Endodermal cell (in vitro differentiated cells): ENCODE measurements at regions not wholly inside any gene's neighbourhood (a gene's known extent, or its start where the extent isn't known, plus 50 kb on each side); places are given as distances from the start of the nearest gene placed in this dataset.

Experiments used
- DNase-seq: peaks from one replicate; pipeline ENCODE4 v3.0.0-alpha.2; 2017
- H3K27ac ChIP-seq: 2 replicates; pipeline ENCODE4 v1.5.1; 2013; ENCODE audit warnings: mild to moderate bottlenecking, low read depth, low read length, moderate library complexity
- H3K27me3 ChIP-seq: 2 replicates; pipeline ENCODE4 v1.6.1; 2013; ENCODE audit warnings: mild to moderate bottlenecking, low read length, moderate library complexity; ENCODE audit not compliant: insufficient read depth, control insufficient read depth, poor library complexity, severe bottlenecking
- H3K36me3 ChIP-seq: 2 replicates; pipeline ENCODE4 v1.7.0; 2013; ENCODE audit warnings: mild to moderate bottlenecking, low read length, moderate library complexity; ENCODE audit not compliant: control insufficient read depth, insufficient read depth
- H3K4me1 ChIP-seq: one replicate; pipeline ENCODE4 v1.7.0; 2013; ENCODE audit warnings: low read length; ENCODE audit not compliant: control insufficient read depth, insufficient read depth
- H3K4me3 ChIP-seq: 2 replicates; pipeline ENCODE4 v1.5.1; 2013; ENCODE audit warnings: mild to moderate bottlenecking, low read length, moderate library complexity
- H3K9ac ChIP-seq: 2 replicates; pipeline ENCODE4 v1.6.1; 2013; ENCODE audit warnings: mild to moderate bottlenecking, low read length, moderate library complexity; ENCODE audit not compliant: poor library complexity, severe bottlenecking; ENCODE audit errors: extremely low read depth
- H3K9me3 ChIP-seq: 2 replicates; pipeline ENCODE4 v1.6.1; 2013; ENCODE audit warnings: mild to moderate bottlenecking, low read length, moderate library complexity; ENCODE audit not compliant: control insufficient read depth
- H3K27ac Mint-ChIP-seq: 2 replicates; pipeline ENCODE4 v1.8.0; 2020; ENCODE audit warnings: mixed read lengths
- H3K27me3 Mint-ChIP-seq: 2 replicates; pipeline ENCODE4 v1.8.0; 2021; ENCODE audit warnings: mild to moderate bottlenecking, mixed read lengths; ENCODE audit not compliant: insufficient read depth
- H3K36me3 Mint-ChIP-seq: 2 replicates; pipeline ENCODE4 v1.8.0; 2020; ENCODE audit warnings: low read depth, mixed read lengths
- H3K4me1 Mint-ChIP-seq: 2 replicates; pipeline ENCODE4 v1.8.0; 2020; ENCODE audit warnings: mixed read lengths
- H3K4me3 Mint-ChIP-seq: 2 replicates; pipeline ENCODE4 v1.8.0; 2020; ENCODE audit warnings: mild to moderate bottlenecking, moderate library complexity, mixed read lengths
- H3K9me3 Mint-ChIP-seq: 2 replicates; pipeline ENCODE4 v1.8.0; 2020; ENCODE audit warnings: mild to moderate bottlenecking, mixed read lengths
- CTCF ChIP-seq: fragments of 200-600 bp; sonication (generic); conservative IDR thresholded peaks from 2 replicates; pipeline ENCODE4 v1.5.0; 2021; ENCODE audit warnings: antibody characterized with exemption, mild to moderate bottlenecking
- WGBS, 2 experiments: methylation state at CpG; one replicate each; pipeline versions ENCODE4 v1.1.5 to v1.1.7; 2013; ENCODE audit warnings: missing lambda C conversion rate in 2 of 2, mixed read lengths in 1 of 2; ENCODE audit not compliant: insufficient coverage in 1 of 2, insufficient read length in 1 of 2; 5-methylcytosine and 5-hydroxymethylcytosine counted together

- no peak for TF ChIP-seq CTCF
- Mint-ChIP-seq H3K36me3 (no peaks in the 10 kb centered on the region), H3K4me3 (no peak overlapping the region), H3K27me3 (no peaks in the 10 kb centered on the region), H3K27ac (no peak overlapping the region), H3K9me3 (peaks cover 5% of the 10 kb centered on the region), H3K4me1 (no peaks in the 10 kb centered on the region)
- no peaks in the 10 kb centered on the region for H3K36me3 ChIP-seq
- no peak overlapping the region for H3K4me3 ChIP-seq
- peaks cover 9% of the 10 kb centered on the region for H3K9me3 ChIP-seq
- H3K27ac ChIP-seq = no peak overlapping the region
- no peak for DNase-seq
- no peak overlapping the region for H3K9ac ChIP-seq
- H3K4me1 ChIP-seq = no peaks in the 10 kb centered on the region
- H3K27me3 ChIP-seq = no peaks in the 10 kb centered on the region
Measured at GRCh38 chr1:216960716-216961115, 237.5 kb upstream of the ESRRG start.

- Histone ChIP-seq H3K4me1 (no peaks in the 10 kb centered on the region), H3K27me3 (no peaks in the 10 kb centered on the region), H3K36me3 (no peaks in the 10 kb centered on the region), H3K9me3 (peaks cover 9% of the 10 kb centered on the region), H3K27ac (no peak overlapping the region), H3K4me3 (no peak overlapping the region), H3K9ac (no peak overlapping the region)
- Mint-ChIP-seq H3K27ac (no peak overlapping the region), H3K4me3 (no peak overlapping the region), H3K27me3 (no peaks in the 10 kb centered on the region), H3K9me3 (peaks cover 6% of the 10 kb centered on the region), H3K36me3 (no peaks in the 10 kb centered on the region), H3K4me1 (no peaks in the 10 kb centered on the region)
- DNase-seq = no peak
- 94 to 97% methylated on average over 4 of the region's 4 CpGs for WGBS, 2 experiments
- no peak for TF ChIP-seq CTCF
Measured at GRCh38 chr1:216958569-216958968, 235.3 kb upstream of the ESRRG start.

DNA sequence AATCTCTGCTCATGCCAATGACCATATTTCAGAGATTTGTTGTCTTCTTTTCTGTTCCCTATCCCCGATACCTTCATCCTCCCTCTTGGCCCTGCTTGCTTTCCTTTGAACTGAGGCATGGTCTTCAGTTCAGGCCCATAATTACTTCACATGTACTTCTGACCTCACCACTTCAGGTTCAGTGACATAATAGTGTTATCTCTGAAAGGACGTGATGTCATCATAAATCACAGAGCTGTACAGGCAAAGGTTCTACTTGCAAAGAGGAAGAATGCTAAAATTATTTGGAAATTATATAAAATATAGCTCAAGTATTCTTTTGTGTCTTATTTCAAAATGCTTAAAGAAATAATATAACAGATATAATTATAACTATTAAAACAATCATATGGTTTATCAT is 230.3 kb upstream of the ESRRG start:
- H3K4me3 ChIP-seq = no peak overlapping the region
- Mint-ChIP-seq H3K27me3 (no peaks in the 10 kb centered on the region), H3K27ac (no peak overlapping the region), H3K9me3 (peaks cover 6% of the 10 kb centered on the region), H3K4me1 (peaks cover 4% of the 10 kb centered on the region), H3K36me3 (no peaks in the 10 kb centered on the region), H3K4me3 (no peak overlapping the region)
- no peak for DNase-seq
- peaks cover 9% of the 10 kb centered on the region for H3K9me3 ChIP-seq
- no peak overlapping the region for H3K27ac ChIP-seq
- H3K36me3 ChIP-seq = no peaks in the 10 kb centered on the region
- no peak for TF ChIP-seq CTCF
- no peak overlapping the region for H3K9ac ChIP-seq
- H3K4me1 ChIP-seq = no peaks in the 10 kb centered on the region
- 94 to 100% methylated on average over 1 to 2 of the region's 2 CpGs for WGBS, 2 experiments
- no peaks in the 10 kb centered on the region for H3K27me3 ChIP-seq
